Limb (tissue), 2 donors: ENCODE measurements at regions not wholly inside any gene's neighbourhood (a gene's known extent, or its start where the extent isn't known, plus 50 kb on each side); places are given as distances from the start of the nearest gene placed in this dataset.

Source experiments
- DNase-seq, 2 donors: peaks; one replicate each; pipeline ENCODE4 v3.0.0-alpha.2; 2016; ENCODE audit errors: extremely low spot score in 2 of 2

DNA sequence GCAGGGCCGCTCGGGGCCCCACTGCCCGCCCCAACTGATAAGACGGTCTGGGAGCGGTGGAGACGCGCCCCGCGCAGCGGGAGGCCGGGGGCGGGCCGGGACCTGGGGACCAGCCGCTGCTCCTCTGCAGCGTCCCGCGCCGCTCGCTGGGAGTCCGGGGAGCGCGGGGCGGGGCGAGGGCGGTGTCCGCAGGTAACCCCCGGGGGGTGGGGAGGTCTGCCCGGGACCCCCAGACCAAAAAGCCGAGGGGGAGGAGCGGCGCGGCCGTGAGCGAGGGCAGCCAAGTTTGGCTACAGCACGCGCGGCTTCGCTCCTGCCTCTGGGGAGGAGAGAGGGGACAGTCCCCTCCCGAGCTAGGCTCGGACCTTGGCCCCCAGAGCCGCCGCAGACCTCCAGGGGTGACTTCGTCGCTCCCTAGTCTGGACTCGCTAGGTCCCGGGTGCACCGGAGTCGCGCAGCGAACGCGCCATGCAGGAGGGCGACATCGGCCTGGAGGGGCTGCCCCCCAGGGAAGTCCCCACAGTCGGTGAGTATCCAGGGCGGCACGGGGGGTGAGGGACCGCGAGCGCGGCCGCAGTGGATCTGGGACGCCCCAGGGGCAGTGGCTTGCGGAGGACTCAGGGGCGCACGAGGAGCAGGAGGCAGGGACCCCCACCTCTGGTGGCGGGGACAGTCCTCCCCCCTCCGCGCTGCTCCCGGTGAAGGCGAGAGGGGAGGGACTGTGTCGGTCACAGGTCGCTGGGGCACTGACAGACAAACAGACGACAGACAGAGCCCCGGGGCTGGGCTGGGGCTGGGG, 92.3 kb upstream of the ANO1 start:
- DNase-seq, result peak in 1 of 2 donors; percentile 46

- no peak for DNase-seq
Observed at GRCh38 chr11:69986440-69986787, 91.7 kb upstream of the ANO1 start.

- no peak for DNase-seq
Observed at GRCh38 chr11:69986830-69987229, 91.3 kb upstream of the ANO1 start.

DNA sequence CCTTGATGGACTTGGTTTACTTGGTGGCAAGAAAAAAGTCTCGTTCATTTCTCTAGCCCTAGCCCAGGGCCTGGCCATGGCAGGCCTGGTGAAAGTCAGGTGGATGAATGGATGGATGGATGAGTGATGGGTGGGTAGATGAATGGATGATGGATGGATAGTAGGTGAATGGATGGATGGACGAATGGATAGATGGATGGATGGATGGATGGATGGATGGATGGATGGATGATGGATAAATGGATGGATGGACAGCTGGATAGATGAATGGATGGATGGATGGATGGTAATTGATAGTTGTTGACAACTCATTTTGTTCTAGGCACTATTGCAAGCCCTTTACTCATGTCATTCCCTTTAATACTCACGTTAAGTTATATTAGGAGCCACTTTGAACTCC, 86.1 kb upstream of the ANO1 start:
- no peak for DNase-seq

- DNase-seq, result no peak
Observed at GRCh38 chr11:69992943-69993694, 85.0 kb upstream of the ANO1 start.

DNA sequence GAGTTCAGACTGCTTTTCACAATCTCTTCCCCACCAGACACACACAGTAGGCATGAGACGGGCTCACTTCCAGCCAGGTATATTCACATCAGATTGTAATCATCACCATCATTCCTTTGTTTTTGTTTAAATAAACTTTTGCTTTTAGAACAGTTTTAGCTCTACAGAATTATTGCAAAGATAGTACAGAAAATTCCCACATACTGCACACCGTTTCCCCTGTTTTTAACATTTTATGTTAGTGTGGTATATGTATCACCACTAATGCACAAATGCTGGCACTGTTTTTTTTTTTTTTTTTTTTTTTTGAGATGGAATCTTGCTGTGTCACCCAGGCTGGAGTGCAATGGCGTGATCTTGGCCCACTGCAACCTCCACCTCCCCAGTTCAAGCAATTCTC, 83.3 kb upstream of the ANO1 start:
- DNase-seq, result no peak

DNA sequence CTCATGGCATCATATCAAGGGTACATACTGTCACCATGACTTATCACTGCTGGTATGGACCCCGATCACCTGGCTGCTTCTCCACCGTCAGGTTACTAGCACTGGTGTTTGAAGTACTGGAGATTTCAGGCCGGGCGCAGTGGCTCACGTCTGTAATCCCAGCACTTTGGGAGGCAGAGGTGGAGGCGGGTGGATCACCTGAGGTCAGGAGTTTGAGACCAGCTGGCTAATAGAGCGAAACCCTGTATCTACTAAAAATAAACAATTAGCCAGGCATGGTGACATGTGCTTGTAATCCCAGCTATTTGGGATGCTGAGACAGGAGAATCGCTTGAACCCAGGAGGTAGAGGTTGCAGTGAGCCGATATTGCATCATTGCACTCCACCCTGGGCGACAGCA, 82.4 kb upstream of the ANO1 start:
- DNase-seq, result no peak

- no peak for DNase-seq
Observed at GRCh38 chr11:69996451-69996850, 81.7 kb upstream of the ANO1 start.

DNA sequence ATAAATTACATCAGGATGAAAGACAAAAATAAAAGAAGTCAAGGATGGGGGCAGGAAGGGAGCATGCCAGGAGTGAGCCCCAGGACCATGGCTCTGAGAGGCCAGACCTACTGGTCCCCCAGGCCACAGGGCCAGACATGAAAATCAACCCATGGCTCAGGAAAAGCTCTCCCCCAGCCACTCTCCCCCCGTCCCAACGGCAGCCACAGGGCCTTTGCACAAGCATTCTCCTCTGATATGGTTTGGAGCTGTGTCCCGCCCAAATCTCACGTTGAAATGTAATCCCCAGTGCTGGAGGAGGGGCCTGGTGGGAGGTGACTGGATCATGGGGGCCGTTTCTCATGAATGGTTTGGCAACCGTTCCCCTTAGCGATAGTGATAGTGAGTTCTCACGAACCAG, 80.8 kb upstream of the ANO1 start:
- DNase-seq, result no peak

- peak in 1 of 2 donors; percentile 15 for DNase-seq
Observed at GRCh38 chr11:69999721-70000120, 78.4 kb upstream of the ANO1 start.

- no peak for DNase-seq
Observed at GRCh38 chr11:70000228-70000627, 77.9 kb upstream of the ANO1 start.

DNA sequence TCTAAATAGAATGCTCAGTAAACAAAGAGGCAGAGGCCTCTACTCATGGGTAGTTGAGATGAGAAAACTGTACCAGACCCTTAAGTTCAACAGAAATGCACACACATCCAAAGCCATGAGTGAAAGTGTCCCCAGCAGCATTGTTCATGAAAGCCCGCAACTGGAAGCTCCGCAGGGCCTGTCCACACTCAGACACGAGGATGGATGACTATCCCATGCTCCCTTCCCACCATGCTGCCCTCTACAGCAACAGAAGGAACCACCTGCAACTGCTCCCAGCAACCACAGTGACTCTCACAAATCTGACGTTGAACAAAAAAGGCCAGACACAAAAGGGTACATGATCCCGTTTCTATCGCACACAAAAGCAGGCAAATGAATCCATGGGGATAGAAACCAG, 76.9 kb upstream of the ANO1 start:
- no peak for DNase-seq

DNA sequence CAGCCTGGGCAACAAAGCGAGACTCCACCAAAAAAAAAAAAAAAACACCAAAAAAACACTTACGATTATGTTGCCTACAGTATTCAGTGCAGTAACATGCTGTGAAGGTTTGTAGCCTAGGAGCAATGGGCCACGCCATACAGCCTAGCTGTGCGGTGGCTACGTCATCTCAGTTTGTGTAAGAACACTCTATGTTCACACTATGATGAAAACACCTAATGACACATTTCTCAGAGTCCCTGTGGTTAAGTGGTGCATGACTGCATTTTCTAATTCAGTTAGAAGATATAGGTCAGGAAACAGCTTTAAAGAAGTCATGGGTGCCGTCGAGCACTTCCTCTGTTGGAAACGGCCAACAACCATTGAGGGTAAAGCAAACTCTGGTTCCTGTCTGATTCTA, 75.7 kb upstream of the ANO1 start:
- no peak for DNase-seq

- no peak for DNase-seq
Observed at GRCh38 chr11:70005107-70005818, 72.9 kb upstream of the ANO1 start.

DNA sequence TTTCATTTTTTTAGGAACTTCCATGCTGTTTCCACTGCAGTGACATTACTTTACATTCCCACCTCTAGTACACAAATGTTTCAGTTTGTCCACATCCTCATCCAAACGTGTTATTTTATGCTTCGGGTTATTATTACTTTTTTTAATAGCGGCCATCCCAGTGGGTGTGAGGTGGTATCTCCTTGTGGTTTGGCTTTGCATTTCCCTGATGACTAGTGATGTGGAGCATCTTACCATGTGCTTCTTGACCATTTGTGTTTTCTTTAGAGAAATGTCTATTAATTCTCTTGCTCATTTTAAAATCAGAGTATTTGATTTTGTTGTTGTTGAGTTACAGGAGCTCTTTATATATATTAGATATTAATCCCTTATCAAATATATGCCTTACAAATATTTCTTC, 70.3 kb upstream of the ANO1 start:
- DNase-seq, result no peak

DNA sequence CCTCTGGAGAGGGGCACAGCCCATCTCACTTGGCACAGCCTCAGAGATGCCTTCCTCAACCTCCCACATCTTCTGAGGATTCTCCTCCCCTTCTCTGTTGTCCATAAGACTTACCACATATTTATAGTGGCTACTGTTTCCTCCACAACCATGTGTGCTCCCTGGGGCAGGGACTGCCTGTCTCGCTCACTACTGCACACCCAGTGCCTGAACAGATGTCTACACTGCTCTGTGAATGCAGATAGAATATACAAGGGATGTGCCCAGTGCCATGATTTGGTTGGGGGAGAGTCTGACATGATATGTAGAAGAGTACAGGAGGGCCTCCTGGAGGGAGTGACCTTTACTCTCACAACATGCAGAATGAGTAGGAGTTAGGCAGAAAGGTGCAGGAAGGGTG, 67.3 kb upstream of the ANO1 start:
- DNase-seq, result no peak

DNA sequence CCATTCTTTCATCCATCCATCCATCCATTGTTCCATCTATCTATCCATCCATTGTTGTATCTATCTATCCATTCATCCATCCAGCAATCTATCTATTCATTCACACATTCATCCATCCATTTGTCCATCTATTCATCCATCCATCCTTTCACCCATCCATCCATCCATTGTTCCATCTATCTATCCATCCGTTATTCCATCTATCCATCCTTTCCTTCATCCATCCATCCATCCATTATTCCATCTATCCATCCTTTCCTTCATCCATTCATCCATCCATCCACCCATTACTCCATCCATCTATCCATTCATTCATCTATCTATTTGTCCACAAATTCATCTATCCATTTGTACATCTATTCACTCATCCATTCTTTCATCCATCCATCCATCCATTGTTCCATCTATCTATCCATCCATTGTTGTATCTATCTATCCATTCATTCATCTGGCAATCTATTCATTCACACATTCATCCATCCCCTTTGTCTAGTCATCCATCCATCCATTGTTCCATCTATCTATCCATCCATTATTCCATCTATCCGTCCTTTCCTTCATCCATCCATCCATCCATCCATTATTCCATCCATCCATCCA, 65.9 kb upstream of the ANO1 start:
- DNase-seq, result no peak

DNA sequence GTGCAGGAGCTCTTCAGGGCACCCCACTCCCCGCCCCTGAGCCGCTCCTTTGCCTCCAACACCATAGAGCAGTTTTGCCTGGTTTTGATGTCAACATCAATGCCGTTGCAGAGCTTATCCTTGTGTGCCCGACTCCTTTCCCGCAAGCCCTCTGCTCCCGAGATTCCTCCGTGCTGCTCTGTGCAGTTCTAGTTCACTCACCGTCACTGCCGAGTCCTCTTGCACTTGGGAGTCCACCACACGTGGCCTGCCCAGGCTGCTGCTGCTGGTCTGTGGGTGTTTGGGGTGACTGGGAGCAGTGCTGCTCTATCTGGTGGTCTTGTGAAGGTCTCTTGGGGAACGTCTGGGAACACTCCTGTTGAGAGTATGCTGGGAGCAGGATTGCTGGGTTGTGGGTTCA, 63.8 kb upstream of the ANO1 start:
- DNase-seq, result no peak

DNA sequence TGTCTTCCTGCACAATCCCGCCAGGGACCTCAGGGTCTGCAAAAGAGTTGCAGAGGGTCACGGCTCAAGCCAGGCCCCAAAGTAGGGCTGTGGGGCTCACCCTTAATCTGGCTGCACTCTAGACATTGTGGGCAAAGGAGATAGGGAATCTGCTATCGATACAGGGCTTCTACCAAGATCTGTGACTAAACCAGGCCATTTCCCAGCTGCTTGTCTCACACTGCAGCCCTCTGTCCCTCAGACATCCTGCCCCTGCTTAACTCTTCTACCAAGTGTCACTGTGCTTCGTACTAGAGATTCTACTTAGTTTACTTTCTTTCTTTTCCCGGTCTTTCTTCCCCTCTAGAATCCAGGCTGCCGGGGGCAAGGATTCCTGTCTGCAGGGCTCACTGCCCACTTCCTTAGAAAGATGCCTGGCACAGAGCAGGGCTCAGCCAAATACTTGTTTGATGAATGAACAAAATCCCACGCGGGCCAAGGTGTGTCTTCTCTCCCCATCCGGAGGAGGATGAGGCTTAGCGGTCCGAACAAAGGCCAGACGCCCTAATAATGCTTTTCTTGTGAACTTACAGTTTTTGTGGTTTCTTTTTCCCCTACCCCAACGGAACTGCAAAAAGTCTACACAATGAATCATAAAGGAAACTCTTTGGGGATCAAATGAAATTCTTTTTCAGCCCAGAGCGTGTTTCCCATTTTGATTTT, 61.3 kb upstream of the ANO1 start:
- DNase-seq, result no peak

DNA sequence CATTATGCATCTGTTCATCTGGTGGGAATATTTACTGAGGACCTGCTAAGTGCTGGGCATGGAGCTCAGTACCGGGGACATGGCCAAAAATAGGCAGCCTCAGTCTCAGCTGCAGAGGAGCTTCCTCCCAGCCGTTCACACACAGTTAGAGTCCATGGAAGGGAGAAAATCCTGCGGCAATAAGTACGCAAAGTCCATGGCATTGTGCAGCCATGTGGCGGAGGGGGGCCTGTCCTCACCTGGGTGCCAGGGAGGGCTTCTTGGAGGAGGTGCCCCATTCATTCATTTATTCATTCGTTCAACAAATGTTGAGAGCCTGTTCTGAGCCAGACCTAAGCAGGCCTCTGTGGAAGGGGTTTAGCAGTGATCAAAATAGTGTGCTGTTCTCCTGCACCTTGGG, 59.3 kb upstream of the ANO1 start:
- DNase-seq, result no peak

DNA sequence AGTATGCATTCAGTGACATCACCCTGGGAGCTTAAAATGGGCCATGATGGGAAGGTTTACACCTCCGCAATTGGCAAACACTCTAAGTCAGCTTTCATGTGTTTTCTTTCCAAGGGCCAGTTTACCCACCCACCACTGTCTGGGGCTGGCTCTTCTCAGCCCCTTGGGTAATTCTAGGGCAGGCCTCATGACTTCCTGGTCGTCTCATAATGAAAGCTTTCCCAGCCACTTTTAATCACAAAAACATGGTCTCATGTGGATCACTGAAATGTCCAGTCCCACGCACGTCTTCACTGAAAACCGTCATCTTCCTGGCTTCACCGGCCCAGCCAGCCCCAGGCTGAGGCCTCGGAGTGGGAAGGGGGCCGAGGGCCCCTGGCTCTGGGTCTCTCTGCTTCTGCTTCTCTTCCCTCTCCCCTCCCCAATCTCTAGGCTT, 58.5 kb upstream of the ANO1 start:
- peak in 1 of 2 donors; percentile 45 for DNase-seq
